22Rv1 (cell line): ENCODE measurements at regions not wholly inside any gene's neighbourhood (a gene's known extent, or its start where the extent isn't known, plus 50 kb on each side); places are given as distances from the start of the nearest gene placed in this dataset.

ENCODE experiments used
- H3K27ac ChIP-seq: fragments of 450-650 bp; 2 replicates; pipeline ENCODE4 v1.5.1; 2017
- CTCF ChIP-seq: fragments of 450-650 bp; IDR thresholded peaks from 2 replicates; pipeline ENCODE4 v1.5.1; 2017; ENCODE audit warnings: mild to moderate bottlenecking
- ZFX ChIP-seq: fragments of 450-650 bp; IDR thresholded peaks from 2 replicates; pipeline ENCODE4 v1.6.1; 2017; ENCODE audit warnings: antibody characterized with exemption, borderline replicate concordance

GRCh38 chr2:57141269-57141668 lies 905.3 kb upstream of the VRK2 start:
- TF ChIP-seq ZFX (no peak), CTCF (no peak)
- H3K27ac ChIP-seq, result no peak overlapping the region

GRCh38 chr2:57146951-57147350 lies 899.7 kb upstream of the VRK2 start:
- TF ChIP-seq ZFX (no peak), CTCF (no peak)
- H3K27ac ChIP-seq, result no peak overlapping the region

- no peak overlapping the region for H3K27ac ChIP-seq
- no peak for TF ChIP-seq ZFX
- TF ChIP-seq CTCF, result no peak
These were observed 890.2 kb upstream of the VRK2 start for GRCh38 chr2:57156231-57156924.

- H3K27ac ChIP-seq, result no peak overlapping the region
- TF ChIP-seq CTCF (no peak), ZFX (no peak)
These were observed 885.6 kb upstream of the VRK2 start for GRCh38 chr2:57160976-57161375.

- no peak for TF ChIP-seq CTCF
- TF ChIP-seq ZFX, result no peak
- H3K27ac ChIP-seq, result no peak overlapping the region
These were observed 869.4 kb upstream of the VRK2 start for GRCh38 chr2:57177176-57177575.

- no peak overlapping the region for H3K27ac ChIP-seq
- TF ChIP-seq CTCF, result no peak
- TF ChIP-seq ZFX, result no peak
These were observed 866.5 kb upstream of the VRK2 start for GRCh38 chr2:57180042-57180567.

- no peak overlapping the region for H3K27ac ChIP-seq
- TF ChIP-seq CTCF (no peak), ZFX (no peak)
These were observed 865.9 kb upstream of the VRK2 start for GRCh38 chr2:57180678-57181077.
